ENCODE measurements at regions not wholly inside any gene's neighbourhood (a gene's known extent, or its start where the extent isn't known, plus 50 kb on each side); places are given as distances from the start of the nearest gene placed in this dataset.

GRCh38 chr9:691825-692400 is 149.6 kb upstream of the DMRT1 start:
- no peak for TF ChIP-seq FOXK2 (IDR thresholded peaks at IDR 0.05)
- TF ChIP-seq FOXM1 (IDR thresholded peaks at IDR 0.05; ENCODE audit: borderline replicate concordance): no peak
- TF ChIP-seq ARNT (IDR thresholded peaks at IDR 0.05): no peak
- no peak for TF ChIP-seq LEF1 (IDR thresholded peaks at IDR 0.05; ENCODE audit: borderline replicate concordance)
- TF ChIP-seq FOXA1 (IDR thresholded peaks at IDR 0.05): no peak

Measured in HEK293T (cell line).